ENCODE measurements at regions not wholly inside any gene's neighbourhood (a gene's known extent, or its start where the extent isn't known, plus 50 kb on each side); places are given as distances from the start of the nearest gene placed in this dataset.

- Mint-ChIP-seq H3K4me3 (no peak overlapping the region), H3K9me3 (peaks cover 10% of the 10 kb centered on the region), H3K36me3 (peaks cover 3% of the 10 kb centered on the region), H3K27ac (no peak overlapping the region), H3K27me3 (no peaks in the 10 kb centered on the region), H3K4me1 (ENCODE audit: unreplicated experiment) (no peaks in the 10 kb centered on the region)
- no peak for DNase-seq (ENCODE audit: extremely low spot score, unreplicated experiment)
- TF ChIP-seq, protein P1, sequence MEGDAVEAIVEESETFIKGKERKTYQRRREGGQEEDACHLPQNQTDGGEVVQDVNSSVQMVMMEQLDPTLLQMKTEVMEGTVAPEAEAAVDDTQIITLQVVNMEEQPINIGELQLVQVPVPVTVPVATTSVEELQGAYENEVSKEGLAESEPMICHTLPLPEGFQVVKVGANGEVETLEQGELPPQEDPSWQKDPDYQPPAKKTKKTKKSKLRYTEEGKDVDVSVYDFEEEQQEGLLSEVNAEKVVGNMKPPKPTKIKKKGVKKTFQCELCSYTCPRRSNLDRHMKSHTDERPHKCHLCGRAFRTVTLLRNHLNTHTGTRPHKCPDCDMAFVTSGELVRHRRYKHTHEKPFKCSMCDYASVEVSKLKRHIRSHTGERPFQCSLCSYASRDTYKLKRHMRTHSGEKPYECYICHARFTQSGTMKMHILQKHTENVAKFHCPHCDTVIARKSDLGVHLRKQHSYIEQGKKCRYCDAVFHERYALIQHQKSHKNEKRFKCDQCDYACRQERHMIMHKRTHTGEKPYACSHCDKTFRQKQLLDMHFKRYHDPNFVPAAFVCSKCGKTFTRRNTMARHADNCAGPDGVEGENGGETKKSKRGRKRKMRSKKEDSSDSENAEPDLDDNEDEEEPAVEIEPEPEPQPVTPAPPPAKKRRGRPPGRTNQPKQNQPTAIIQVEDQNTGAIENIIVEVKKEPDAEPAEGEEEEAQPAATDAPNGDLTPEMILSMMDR (conservative IDR thresholded peaks at IDR 0.05), result no peak
These were observed 1925.5 kb downstream of the PCDH7 start for GRCh38 chr4:32645653-32646052.

DNA sequence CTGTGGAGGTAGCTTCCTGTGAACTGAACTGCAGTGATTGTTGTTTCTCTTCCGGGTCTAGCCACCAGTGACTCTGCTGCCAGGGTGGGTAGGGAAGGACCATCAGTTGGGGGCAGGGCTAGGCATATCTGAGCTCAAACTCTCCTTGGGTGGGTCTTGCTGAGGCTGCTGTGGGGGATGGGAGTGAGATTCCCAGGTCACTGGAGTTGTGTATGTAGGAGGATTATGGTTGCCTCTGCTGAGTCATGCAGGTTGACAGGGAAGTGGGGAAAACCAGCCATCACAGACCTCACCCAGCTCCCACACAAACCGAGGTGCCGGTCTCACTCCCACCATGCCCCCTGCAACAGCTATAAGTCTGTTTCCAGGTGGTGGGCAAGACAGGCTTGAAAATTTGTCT lies 1937.8 kb downstream of the PCDH7 start:
- H3K27me3 Mint-ChIP-seq, result no peaks in the 10 kb centered on the region
- H3K4me1 Mint-ChIP-seq (ENCODE audit: unreplicated experiment), result no peaks in the 10 kb centered on the region
- no peaks in the 10 kb centered on the region for H3K36me3 Mint-ChIP-seq
- no peak overlapping the region for H3K27ac Mint-ChIP-seq
- DNase-seq (ENCODE audit: extremely low spot score, unreplicated experiment), result no peak
- H3K4me3 Mint-ChIP-seq, result no peak overlapping the region
- TF ChIP-seq, protein P1 (conservative IDR thresholded peaks at IDR 0.05), result no peak
- no peaks in the 10 kb centered on the region for H3K9me3 Mint-ChIP-seq

GRCh38 chr4:32661229-32661628 lies 1941.1 kb downstream of the PCDH7 start:
- no peak overlapping the region for H3K27ac Mint-ChIP-seq
- TF ChIP-seq, protein P1 (conservative IDR thresholded peaks at IDR 0.05), result no peak
- no peak for DNase-seq (ENCODE audit: extremely low spot score, unreplicated experiment)
- H3K4me3 Mint-ChIP-seq, result no peak overlapping the region
- peaks cover 6% of the 10 kb centered on the region for H3K9me3 Mint-ChIP-seq
- H3K4me1 Mint-ChIP-seq (ENCODE audit: unreplicated experiment), result no peaks in the 10 kb centered on the region
- no peaks in the 10 kb centered on the region for H3K27me3 Mint-ChIP-seq
- H3K36me3 Mint-ChIP-seq, result no peaks in the 10 kb centered on the region

DNA sequence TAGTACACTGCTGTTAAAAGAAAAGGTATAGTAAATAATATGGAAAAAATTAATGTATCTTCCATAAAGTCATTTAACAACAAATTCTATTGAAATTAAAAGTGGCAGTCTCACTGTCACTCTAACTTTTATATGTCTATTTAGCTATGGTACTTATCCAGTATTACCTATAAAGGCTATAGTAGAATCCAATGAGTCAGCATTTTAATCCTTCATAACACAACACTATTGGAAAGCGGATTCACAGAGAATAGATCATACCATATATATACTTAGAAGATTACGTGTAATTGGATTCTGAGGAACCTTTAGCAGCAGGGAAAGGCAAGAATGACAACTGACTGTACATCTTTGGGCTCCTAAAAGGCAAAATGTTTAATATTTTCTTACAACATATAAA lies 1942.6 kb downstream of the PCDH7 start:
- Mint-ChIP-seq H3K4me1 (ENCODE audit: unreplicated experiment) (no peaks in the 10 kb centered on the region), H3K36me3 (no peaks in the 10 kb centered on the region), H3K27me3 (no peaks in the 10 kb centered on the region), H3K27ac (no peak overlapping the region), H3K9me3 (peaks cover 6% of the 10 kb centered on the region), H3K4me3 (no peak overlapping the region)
- DNase-seq (ENCODE audit: extremely low spot score, unreplicated experiment), result no peak
- TF ChIP-seq, protein P1 (conservative IDR thresholded peaks at IDR 0.05), result no peak

DNA sequence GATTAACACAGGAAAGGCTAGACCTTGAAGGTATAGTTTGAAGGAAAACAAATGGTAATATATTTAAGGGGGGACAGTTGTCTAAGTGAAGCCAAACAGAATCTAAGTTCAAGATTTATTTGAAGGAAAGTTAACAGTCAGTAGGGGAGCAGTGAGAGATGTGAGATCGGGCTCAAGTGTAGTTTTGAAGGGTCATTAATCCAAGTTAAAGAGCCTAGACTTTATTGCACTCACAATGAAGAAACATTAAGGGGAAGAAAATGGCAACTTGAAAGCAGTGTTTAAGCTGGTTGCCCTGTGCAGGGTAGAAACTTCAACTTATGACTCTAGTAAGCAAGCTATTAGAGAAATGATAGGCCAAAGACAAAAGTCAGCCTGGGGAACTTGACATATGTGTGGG lies 1952.2 kb downstream of the PCDH7 start:
- Mint-ChIP-seq H3K27ac (no peak overlapping the region), H3K4me3 (no peak overlapping the region), H3K9me3 (no peaks in the 10 kb centered on the region), H3K27me3 (no peaks in the 10 kb centered on the region), H3K36me3 (no peaks in the 10 kb centered on the region), H3K4me1 (ENCODE audit: unreplicated experiment) (no peaks in the 10 kb centered on the region)
- no peak for DNase-seq (ENCODE audit: extremely low spot score, unreplicated experiment)
- TF ChIP-seq, protein P1 (conservative IDR thresholded peaks at IDR 0.05), result no peak

DNA sequence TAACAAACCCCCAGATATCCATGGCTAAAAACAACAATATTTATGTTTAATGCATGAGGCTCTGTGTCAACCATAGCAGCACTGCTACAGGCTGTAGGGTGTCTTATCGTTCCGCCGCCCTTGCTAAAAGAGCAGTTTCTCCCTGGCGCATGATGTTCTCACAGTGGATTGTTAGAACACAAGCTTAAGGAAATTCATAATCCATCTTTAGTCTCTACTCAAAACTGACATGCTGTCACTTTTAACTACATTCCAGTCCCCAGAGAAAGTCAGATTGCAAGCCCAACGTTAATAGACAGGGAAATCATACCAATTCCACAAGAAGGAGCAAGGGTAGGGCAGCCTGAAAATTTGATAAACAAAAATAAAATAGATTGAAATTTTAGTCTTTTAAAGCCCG lies 1960.8 kb downstream of the PCDH7 start:
- Mint-ChIP-seq H3K36me3 (no peaks in the 10 kb centered on the region), H3K4me3 (no peak overlapping the region), H3K27me3 (no peaks in the 10 kb centered on the region), H3K9me3 (no peaks in the 10 kb centered on the region), H3K4me1 (ENCODE audit: unreplicated experiment) (no peaks in the 10 kb centered on the region), H3K27ac (no peak overlapping the region)
- no peak for DNase-seq (ENCODE audit: extremely low spot score, unreplicated experiment)
- TF ChIP-seq, protein P1 (conservative IDR thresholded peaks at IDR 0.05), result no peak

Data from type B pancreatic cell (in vitro differentiated cells).